Trophoblast cell (in vitro differentiated cells and primary cell): ENCODE measurements at regions not wholly inside any gene's neighbourhood (a gene's known extent, or its start where the extent isn't known, plus 50 kb on each side); places are given as distances from the start of the nearest gene placed in this dataset.

Experiments
- DNase-seq, 2 donors: peaks; one replicate each; pipeline ENCODE4 v3.0.0-alpha.2; 2016
- H2AFZ ChIP-seq: 2 replicates; pipeline ENCODE4 v1.6.1; 2013; ENCODE audit warnings: low read length, moderate library complexity, mild to moderate bottlenecking; ENCODE audit not compliant: insufficient read depth, poor library complexity
- H2AK5ac ChIP-seq: 2 replicates; pipeline ENCODE4 v1.6.1; 2013; ENCODE audit warnings: mild to moderate bottlenecking, low read length
- H2BK120ac ChIP-seq: 2 replicates; pipeline ENCODE4 v1.6.1; 2013; ENCODE audit warnings: low read length, mild to moderate bottlenecking, moderate library complexity; ENCODE audit not compliant: insufficient read depth, poor library complexity
- H2BK12ac ChIP-seq: 2 replicates; pipeline ENCODE4 v1.6.1; 2013; ENCODE audit warnings: mild to moderate bottlenecking, low read length, moderate library complexity
- H2BK5ac ChIP-seq: 2 replicates; pipeline ENCODE4 v1.6.1; 2013; ENCODE audit warnings: low read length, low read depth, moderate library complexity, mild to moderate bottlenecking; ENCODE audit not compliant: poor library complexity
- H3K14ac ChIP-seq: 2 replicates; pipeline ENCODE4 v1.6.1; 2013; ENCODE audit warnings: mild to moderate bottlenecking, low read length
- H3K18ac ChIP-seq: 2 replicates; pipeline ENCODE4 v1.6.1; 2013; ENCODE audit warnings: mild to moderate bottlenecking, low read length
- H3K23ac ChIP-seq: 2 replicates; pipeline ENCODE4 v1.6.1; 2013; ENCODE audit warnings: low read length
- H3K27ac ChIP-seq: 2 replicates; pipeline ENCODE4 v1.5.1; 2013; ENCODE audit warnings: low read depth, mild to moderate bottlenecking, inconsistent platforms, low read length, moderate library complexity
- H3K27me3 ChIP-seq: 2 replicates; pipeline ENCODE4 v1.6.1; 2013; ENCODE audit warnings: inconsistent platforms, mild to moderate bottlenecking, low read length, moderate library complexity; ENCODE audit not compliant: insufficient read depth
- H3K36me3 ChIP-seq, 2 experiments: 1 replicate in 1 of 2; 2 replicates in 1 of 2; pipeline ENCODE4 v1.6.1; 2013; ENCODE audit warnings: low read length in 2 of 2, mild to moderate bottlenecking in 2 of 2, moderate library complexity in 1 of 2; ENCODE audit not compliant: insufficient read depth in 2 of 2, control insufficient read depth in 1 of 2
- H3K4ac ChIP-seq: 2 replicates; pipeline ENCODE4 v1.6.1; 2013; ENCODE audit warnings: low read depth, mild to moderate bottlenecking, low read length, moderate library complexity
- H3K4me1 ChIP-seq, 2 experiments: 1 replicate in 1 of 2; 2 replicates in 1 of 2; pipeline ENCODE4 v1.6.1; 2013; ENCODE audit warnings: low read length in 2 of 2, mild to moderate bottlenecking in 2 of 2, moderate library complexity in 1 of 2; ENCODE audit not compliant: insufficient read depth in 2 of 2, control insufficient read depth in 1 of 2
- H3K4me2 ChIP-seq: 2 replicates; pipeline ENCODE4 v1.6.1; 2013; ENCODE audit warnings: inconsistent platforms, mild to moderate bottlenecking, low read length, moderate library complexity
- H3K4me3 ChIP-seq: 2 replicates; pipeline ENCODE4 v1.5.1; 2013; ENCODE audit warnings: mild to moderate bottlenecking, low read depth, low read length, inconsistent platforms
- H3K79me1 ChIP-seq: one replicate; pipeline ENCODE4 v1.6.1; 2013; ENCODE audit warnings: low read length
- H3K79me2 ChIP-seq: 2 replicates; pipeline ENCODE4 v1.6.1; 2013; ENCODE audit warnings: low read length, mild to moderate bottlenecking; ENCODE audit not compliant: control insufficient read depth, insufficient read depth, poor library complexity
- H3K9ac ChIP-seq: 2 replicates; pipeline ENCODE4 v1.6.1; 2013; ENCODE audit warnings: mild to moderate bottlenecking, low read length
- H3K9me3 ChIP-seq: 2 replicates; pipeline ENCODE4 v1.6.1; 2013; ENCODE audit warnings: low read depth, mild to moderate bottlenecking, control low read depth, inconsistent platforms, low read length; ENCODE audit not compliant: insufficient read depth
- H4K12ac ChIP-seq: 2 replicates; pipeline ENCODE4 v1.6.1; 2013; ENCODE audit warnings: low read depth, mild to moderate bottlenecking, low read length, moderate library complexity
- H4K8ac ChIP-seq: 2 replicates; pipeline ENCODE4 v1.6.1; 2013; ENCODE audit warnings: low read depth, mild to moderate bottlenecking, low read length, moderate library complexity
- H4K91ac ChIP-seq: one replicate; pipeline ENCODE4 v1.6.1; 2013; ENCODE audit warnings: low read depth, mild to moderate bottlenecking, low read length, moderate library complexity
- WGBS: extraction: QIAGEN DNeasy Blood & Tissue Kit; methylation state at CpG from one replicate; pipeline ENCODE4 v1.1.7; 2013; ENCODE audit warnings: missing lambda C conversion rate; ENCODE audit not compliant: insufficient read length, insufficient coverage; ENCODE audit errors: extremely low coverage; 5-methylcytosine and 5-hydroxymethylcytosine counted together

- no CpG with 5 or more reads among the region's 1 CpG for WGBS
- H4K91ac ChIP-seq = no peak overlapping the region
These were observed 1250.1 kb downstream of the NLGN4X start for GRCh38 chrX:4978613-4979012.

GRCh38 chrX:4971646-4972045 is 1257.0 kb downstream of the NLGN4X start:
- H3K36me3 ChIP-seq = no peaks in the 10 kb centered on the region
- H3K79me1 ChIP-seq = no peaks in the 10 kb centered on the region
- WGBS = no CpG with 5 or more reads among the region's 2 CpGs
- H4K91ac ChIP-seq = no peak overlapping the region
- H3K27ac ChIP-seq = no peak overlapping the region
- H2BK120ac ChIP-seq = no peak overlapping the region
- H3K4me2 ChIP-seq = no peak overlapping the region
- H4K8ac ChIP-seq = no peak overlapping the region
- H3K4ac ChIP-seq = no peak overlapping the region
- no peak overlapping the region for H3K9ac ChIP-seq
- H3K14ac ChIP-seq = no peak overlapping the region
- no peak overlapping the region for H3K18ac ChIP-seq
- no peak overlapping the region for H2BK5ac ChIP-seq
- no peak overlapping the region for H2BK12ac ChIP-seq
- DNase-seq = no peak
- no peak overlapping the region for H2AFZ ChIP-seq
- H3K4me1 ChIP-seq = no peaks in the 10 kb centered on the region
- H3K4me3 ChIP-seq = no peak overlapping the region
- H3K23ac ChIP-seq = no peak overlapping the region
- H2AK5ac ChIP-seq = no peak overlapping the region
- no peaks in the 10 kb centered on the region for H3K79me2 ChIP-seq
- no peaks in the 10 kb centered on the region for H3K9me3 ChIP-seq
- H3K27me3 ChIP-seq = no peaks in the 10 kb centered on the region
- no peak overlapping the region for H4K12ac ChIP-seq

More at GRCh38 chrX:4978613-4979012, 1250.1 kb downstream of the NLGN4X start:
- Histone ChIP-seq H2BK5ac (no peak overlapping the region), H3K4me3 (no peak overlapping the region), H3K27ac (no peak overlapping the region), H2AK5ac (no peak overlapping the region), H4K12ac (no peak overlapping the region), H3K23ac (no peak overlapping the region), H2BK12ac (no peak overlapping the region), H2BK120ac (no peak overlapping the region), H3K4me2 (no peak overlapping the region), H3K9me3 (no peaks in the 10 kb centered on the region), H3K79me1 (no peaks in the 10 kb centered on the region), H3K4me1 (no peaks in the 10 kb centered on the region), H3K79me2 (no peaks in the 10 kb centered on the region), H3K36me3 (no peaks in the 10 kb centered on the region), H3K18ac (no peak overlapping the region), H3K27me3 (no peaks in the 10 kb centered on the region), H4K8ac (no peak overlapping the region), H3K14ac (no peak overlapping the region), H2AFZ (no peak overlapping the region), H3K4ac (no peak overlapping the region), H3K9ac (no peak overlapping the region)
- no peak for DNase-seq

GRCh38 chrX:4964112-4964511 is 1250.7 kb upstream of the PRKX start:
- WGBS = no CpG with 5 or more reads among the region's 3 CpGs
- Histone ChIP-seq H3K18ac (no peak overlapping the region), H4K8ac (no peak overlapping the region), H4K91ac (no peak overlapping the region), H2BK12ac (no peak overlapping the region), H3K79me1 (no peaks in the 10 kb centered on the region), H3K36me3 (no peaks in the 10 kb centered on the region), H3K4me1 (no peaks in the 10 kb centered on the region), H2BK120ac (no peak overlapping the region), H2AFZ (no peak overlapping the region), H4K12ac (no peak overlapping the region), H3K27me3 (no peaks in the 10 kb centered on the region), H3K14ac (no peak overlapping the region), H2BK5ac (no peak overlapping the region), H3K4me2 (no peak overlapping the region), H3K79me2 (no peaks in the 10 kb centered on the region), H3K9me3 (no peaks in the 10 kb centered on the region), H3K23ac (no peak overlapping the region), H3K4ac (no peak overlapping the region), H3K9ac (no peak overlapping the region), H2AK5ac (no peak overlapping the region), H3K27ac (no peak overlapping the region), H3K4me3 (no peak overlapping the region)
- no peak for DNase-seq

GRCh38 chrX:4963432-4963831 is 1250.0 kb upstream of the PRKX start:
- no peak for DNase-seq
- no CpG with 5 or more reads among the region's 2 CpGs for WGBS
- no peak overlapping the region for H3K9ac ChIP-seq

More at GRCh38 chrX:4963432-4963831, 1250.0 kb upstream of the PRKX start:
- H3K9me3 ChIP-seq = no peaks in the 10 kb centered on the region
- H3K18ac ChIP-seq = no peak overlapping the region
- H3K14ac ChIP-seq = no peak overlapping the region
- H4K12ac ChIP-seq = no peak overlapping the region
- no peak overlapping the region for H3K23ac ChIP-seq
- H2BK120ac ChIP-seq = no peak overlapping the region
- H3K79me1 ChIP-seq = no peaks in the 10 kb centered on the region
- no peak overlapping the region for H3K4ac ChIP-seq
- H2BK12ac ChIP-seq = no peak overlapping the region
- H2BK5ac ChIP-seq = no peak overlapping the region
- no peaks in the 10 kb centered on the region for H3K36me3 ChIP-seq
- H3K4me2 ChIP-seq = no peak overlapping the region
- H4K91ac ChIP-seq = no peak overlapping the region
- H3K27me3 ChIP-seq = no peaks in the 10 kb centered on the region
- H3K4me3 ChIP-seq = no peak overlapping the region
- no peak overlapping the region for H4K8ac ChIP-seq
- H2AK5ac ChIP-seq = no peak overlapping the region
- no peak overlapping the region for H3K27ac ChIP-seq
- H3K4me1 ChIP-seq = no peaks in the 10 kb centered on the region
- H3K79me2 ChIP-seq = no peaks in the 10 kb centered on the region
- H2AFZ ChIP-seq = no peak overlapping the region
